Endothelial cell of umbilical vein (primary cell): ENCODE measurements at regions not wholly inside any gene's neighbourhood (a gene's known extent, or its start where the extent isn't known, plus 50 kb on each side); places are given as distances from the start of the nearest gene placed in this dataset.

Experiments used
- BruUV-seq: library from RNA; stranded (reverse); fragments of 400-500 nt; replicated peaks from 2 replicates; lab custom pipeline; 2021; lab: Mats Ljungman, UMichigan
- CTCF ChIA-PET: fragments of 300-600, 350-600 bp; sonication (Branson Sonifier 250); formaldehyde crosslinking; loops from one replicate; lab custom pipeline; 2021; ENCODE audit warnings: antibody characterized with exemption, inconsistent platforms; lab: Charles Lee
- POLR2A ChIA-PET: fragments of 300-600, 350-600 bp; sonication (Branson Sonifier 250); formaldehyde crosslinking; loops from one replicate; lab custom pipeline; 2021; ENCODE audit warnings: antibody characterized with exemption, inconsistent platforms; lab: Charles Lee
- DNase-seq: peaks from one replicate; pipeline ENCODE4 v3.0.0-alpha.2; 2011; ENCODE audit warnings: low read depth, low spot score
- FAIRE-seq: peaks from 2 replicates; lab custom pipeline; 2011; peaks lifted over from hg19 to GRCh38; lab: Jason Lieb, UNC
- H2AFZ ChIP-seq: 2 replicates; pipeline ENCODE4 v1.6.0; 2012; ENCODE audit warnings: low read depth, low read length, control low read depth, inconsistent platforms
- H3K27ac ChIP-seq: 2 replicates; pipeline ENCODE4 v1.5.1; 2011; ENCODE audit warnings: low read depth, mild to moderate bottlenecking, control low read depth, low read length, moderate library complexity; ENCODE audit not compliant: insufficient read depth
- H3K27me3 ChIP-seq, 2 experiments: 2 replicates each; pipeline versions ENCODE4 v1.6.0 to v1.6.1; 2011; ENCODE audit warnings: low read length in 2 of 2, mixed read lengths in 1 of 2; ENCODE audit not compliant: control insufficient read depth in 2 of 2, insufficient read depth in 2 of 2
- H3K36me3 ChIP-seq, 2 experiments: 2 replicates in 1 of 2; 3 replicates in 1 of 2; pipeline ENCODE4 v1.5.1; 2011; ENCODE audit warnings: low read length in 2 of 2, mild to moderate bottlenecking in 1 of 2, moderate library complexity in 1 of 2; ENCODE audit not compliant: control insufficient read depth in 2 of 2, insufficient read depth in 2 of 2; ENCODE audit errors: extremely low read depth in 1 of 2
- H3K4me1 ChIP-seq: 3 replicates; pipeline ENCODE4 v1.5.1; 2011; ENCODE audit warnings: mild to moderate bottlenecking, low read length; ENCODE audit not compliant: control insufficient read depth, insufficient read depth; ENCODE audit errors: extremely low read depth
- H3K4me2 ChIP-seq: 2 replicates; pipeline ENCODE4 v1.6.1; 2011; ENCODE audit warnings: low read length, control low read depth, mixed read lengths; ENCODE audit not compliant: insufficient read depth
- H3K4me3 ChIP-seq, 3 experiments: fragments of 200-600 bp in 1 of 3; sonication (generic), shearing (Covaris generic) in 1 of 3; replicated peaks in 1 of 3; 2 replicates each; pipeline ENCODE4 v1.5.1; 2011 to 2016; ENCODE audit warnings: control low read depth in 3 of 3, low read length in 3 of 3, mild to moderate bottlenecking in 2 of 3, inconsistent platforms in 1 of 3, low read depth in 1 of 3, moderate library complexity in 1 of 3; ENCODE audit not compliant: insufficient read depth in 1 of 3
- H3K79me2 ChIP-seq: 2 replicates; pipeline ENCODE4 v1.6.0; 2012; ENCODE audit warnings: low read length, inconsistent platforms; ENCODE audit not compliant: control insufficient read depth, insufficient read depth
- H3K9ac ChIP-seq: replicated peaks from 2 replicates; pipeline ENCODE3; 2011; ENCODE audit warnings: low read length, control low read depth; ENCODE audit not compliant: insufficient read depth; ENCODE audit errors: extremely low read depth
- H3K9me1 ChIP-seq: replicated peaks from 3 replicates; pipeline ENCODE4 v1.6.0; 2011; ENCODE audit warnings: mild to moderate bottlenecking, low read length; ENCODE audit not compliant: control insufficient read depth, insufficient read depth; ENCODE audit errors: extremely low read depth
- H3K9me3 ChIP-seq: replicated peaks from 2 replicates; pipeline ENCODE4 v1.5.1; 2012; ENCODE audit warnings: low read length, inconsistent platforms; ENCODE audit not compliant: control insufficient read depth, insufficient read depth
- H4K20me1 ChIP-seq: replicated peaks from 2 replicates; pipeline ENCODE3; 2011; ENCODE audit warnings: mild to moderate bottlenecking, low read length; ENCODE audit not compliant: control insufficient read depth, insufficient read depth; ENCODE audit errors: extremely low read depth
- CTCF ChIP-seq, 2 donors: IDR thresholded peaks; 1 replicate in 1 of 2; 2 replicates in 1 of 2; pipeline ENCODE4 v1.5.1; 2011; ENCODE audit warnings: low read length in 2 of 2, mild to moderate bottlenecking in 2 of 2, moderate library complexity in 2 of 2, control low read depth in 1 of 2, inconsistent platforms in 1 of 2, low read depth in 1 of 2; ENCODE audit not compliant: insufficient read depth in 1 of 2; ENCODE audit errors: extremely low read depth in 1 of 2
- EZH2 ChIP-seq: IDR thresholded peaks from 2 replicates; pipeline ENCODE4 v1.6.1; 2012; ENCODE audit warnings: borderline replicate concordance, low read depth, mild to moderate bottlenecking, moderate library complexity, low read length, inconsistent platforms; ENCODE audit not compliant: severe bottlenecking
- FOS ChIP-seq: IDR thresholded peaks from 2 replicates; pipeline ENCODE4 v1.6.1; 2011; ENCODE audit warnings: mild to moderate bottlenecking, low read length, moderate library complexity, borderline replicate concordance; ENCODE audit not compliant: insufficient read depth
- GATA2 ChIP-seq: IDR thresholded peaks from 2 replicates; pipeline ENCODE4 v1.7.0; 2011; ENCODE audit warnings: low read depth, mild to moderate bottlenecking, moderate library complexity, mixed read lengths, low read length; ENCODE audit not compliant: insufficient read length, insufficient read depth
- JUN ChIP-seq: IDR thresholded peaks from 2 replicates; pipeline ENCODE4 v1.6.1; 2011; ENCODE audit warnings: borderline replicate concordance, low read depth; ENCODE audit not compliant: insufficient read length, insufficient read depth
- MAX ChIP-seq: IDR thresholded peaks from 2 replicates; pipeline ENCODE4 v1.6.1; 2011; ENCODE audit not compliant: insufficient read depth, insufficient read length
- MYC ChIP-seq: IDR thresholded peaks from one replicate; pipeline ENCODE4 v1.6.1; 2011; ENCODE audit warnings: mild to moderate bottlenecking, low read depth, low read length
- POLR2A ChIP-seq: IDR thresholded peaks from 2 replicates; pipeline ENCODE4 v1.6.1; 2012; ENCODE audit warnings: low read depth, mild to moderate bottlenecking, control low read depth, low read length
- POLR2AphosphoS5 ChIP-seq: IDR thresholded peaks from 2 replicates; pipeline ENCODE4 v1.6.1; 2012; ENCODE audit warnings: low read depth, mild to moderate bottlenecking, control low read depth, low read length, moderate library complexity; ENCODE audit not compliant: insufficient read depth
- dilution Hi-C: fragments of 300-500 bp; cut with MboI; formaldehyde crosslinking; loops from one replicate; pipeline ENCODE4 v1.15.0; 2019; ENCODE audit warnings: low sequenced_read_pairs; ENCODE audit not compliant: extremely low pct_ligation_motif_present
- intact Hi-C: fragments of 100-400 bp; cut with micrococcal nuclease; formaldehyde crosslinking; loops from one replicate; pipeline ENCODE4 v1.10.0; 2022

GRCh38 chr13:79628463-79628862 lies 147.5 kb downstream of the NDFIP2 start:
- H3K27ac ChIP-seq: no peak overlapping the region
- intact Hi-C loops: no loop called here
- no peaks in the 10 kb centered on the region for H3K36me3 ChIP-seq
- BruUV-seq: no TSS peak
- no peaks in the 10 kb centered on the region for H4K20me1 ChIP-seq
- H3K9ac ChIP-seq: no peak overlapping the region
- FAIRE-seq: no peak
- TF ChIP-seq JUN: no peak
- TF ChIP-seq MYC: no peak
- no peak for TF ChIP-seq FOS
- no peak for TF ChIP-seq POLR2A
- TF ChIP-seq POLR2AphosphoS5: no peak
- TF ChIP-seq EZH2: no peak
- no peak for TF ChIP-seq CTCF (IDR thresholded peaks at IDR 0.05; ENCODE audit: extremely low read depth in 1 of 2, insufficient read depth in 1 of 2, low read depth in 1 of 2, low read length in 2 of 2)
- TF ChIP-seq GATA2: no peak
- no peak for TF ChIP-seq MAX
- H3K4me2 ChIP-seq: no peak overlapping the region
- peaks cover 2% of the 10 kb centered on the region in 2 experiments for H3K27me3 ChIP-seq
- H3K9me1 ChIP-seq: no peaks in the 10 kb centered on the region
- H3K4me1 ChIP-seq: no peaks in the 10 kb centered on the region
- dilution Hi-C loops: no loop called here
- H3K79me2 ChIP-seq: no peaks in the 10 kb centered on the region
- no peak overlapping the region for H3K4me3 ChIP-seq
- no peak overlapping the region for H2AFZ ChIP-seq
- POLR2A ChIA-PET: no interaction called here
- DNase-seq: no peak
- no peaks in the 10 kb centered on the region for H3K9me3 ChIP-seq
- CTCF ChIA-PET: interaction anchor here (1.0 kb wide), 1 partner anchor 1389 kb away, joined by 3 read pairs; no protein-coding TSS in a partner anchor
